ENCODE measurements at regions not wholly inside any gene's neighbourhood (a gene's known extent, or its start where the extent isn't known, plus 50 kb on each side); places are given as distances from the start of the nearest gene placed in this dataset.
"Not testable (repeated sequence)": the region's sequence is repeated elsewhere in the genome, so short reads cannot be mapped to it uniquely, and the experiment has no call there.

DNA sequence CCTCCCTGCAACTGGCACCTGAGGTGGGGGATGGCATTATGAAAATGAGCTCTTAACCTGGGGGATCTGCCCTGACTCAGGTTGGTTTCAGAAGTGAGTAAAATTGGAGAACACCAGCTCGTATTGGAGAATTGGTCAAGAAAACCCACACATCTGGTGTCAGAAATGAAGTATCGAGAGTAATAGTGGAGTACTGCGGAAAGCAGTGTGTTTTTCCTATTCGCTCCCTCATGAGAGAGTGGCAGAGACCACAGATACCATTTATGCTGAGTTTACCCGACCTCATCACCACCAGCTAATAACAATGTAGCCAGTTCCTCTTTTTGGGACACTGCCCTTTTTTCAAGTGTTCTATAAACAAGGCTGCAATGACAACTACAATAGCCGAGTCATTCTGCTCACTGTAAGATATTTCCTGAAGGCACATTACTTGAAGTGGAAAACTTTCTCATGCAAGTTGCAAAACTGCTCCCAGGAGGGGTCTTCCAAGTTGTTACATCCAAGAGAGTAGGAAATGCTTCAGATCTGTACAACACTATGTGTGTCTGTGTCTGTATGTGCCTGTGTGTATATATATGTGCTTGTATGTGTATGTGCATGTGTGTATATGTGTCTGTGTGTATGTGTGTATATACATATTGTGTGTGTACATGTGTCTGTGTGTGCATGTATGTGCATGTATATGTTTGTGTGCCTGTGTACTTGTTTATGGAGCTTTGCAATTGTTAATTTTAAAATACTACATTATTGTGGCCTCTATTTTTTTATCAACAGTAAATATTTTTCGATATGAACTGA, 106.0 kb upstream of the CST7 start:
- no peak overlapping the region for H3K4me3 ChIP-seq (replicated peaks; ENCODE audit: low read depth, low read length)

DNA sequence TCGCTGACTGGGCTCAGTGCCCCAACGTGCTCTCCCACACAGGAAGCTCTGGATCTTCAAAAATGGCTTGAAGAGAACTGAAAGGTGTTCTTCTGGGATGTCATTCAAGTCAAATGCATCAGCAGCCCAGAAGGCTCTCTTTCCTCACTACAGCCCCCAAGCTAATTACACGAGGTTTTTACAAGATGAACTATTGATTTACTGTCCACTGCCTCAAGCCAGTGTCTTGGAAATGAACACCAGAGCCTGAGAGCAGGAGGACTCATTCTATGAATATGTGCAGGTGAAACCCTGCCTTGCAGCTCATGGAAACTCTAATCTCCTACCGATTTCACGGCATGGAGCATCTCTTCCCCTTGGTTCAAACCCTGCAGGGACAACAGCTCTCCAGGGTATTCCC, 98.9 kb upstream of the CST7 start:
- no peak overlapping the region for H3K4me3 ChIP-seq (replicated peaks; ENCODE audit: low read depth, low read length)
- TF ChIP-seq, protein P1, sequence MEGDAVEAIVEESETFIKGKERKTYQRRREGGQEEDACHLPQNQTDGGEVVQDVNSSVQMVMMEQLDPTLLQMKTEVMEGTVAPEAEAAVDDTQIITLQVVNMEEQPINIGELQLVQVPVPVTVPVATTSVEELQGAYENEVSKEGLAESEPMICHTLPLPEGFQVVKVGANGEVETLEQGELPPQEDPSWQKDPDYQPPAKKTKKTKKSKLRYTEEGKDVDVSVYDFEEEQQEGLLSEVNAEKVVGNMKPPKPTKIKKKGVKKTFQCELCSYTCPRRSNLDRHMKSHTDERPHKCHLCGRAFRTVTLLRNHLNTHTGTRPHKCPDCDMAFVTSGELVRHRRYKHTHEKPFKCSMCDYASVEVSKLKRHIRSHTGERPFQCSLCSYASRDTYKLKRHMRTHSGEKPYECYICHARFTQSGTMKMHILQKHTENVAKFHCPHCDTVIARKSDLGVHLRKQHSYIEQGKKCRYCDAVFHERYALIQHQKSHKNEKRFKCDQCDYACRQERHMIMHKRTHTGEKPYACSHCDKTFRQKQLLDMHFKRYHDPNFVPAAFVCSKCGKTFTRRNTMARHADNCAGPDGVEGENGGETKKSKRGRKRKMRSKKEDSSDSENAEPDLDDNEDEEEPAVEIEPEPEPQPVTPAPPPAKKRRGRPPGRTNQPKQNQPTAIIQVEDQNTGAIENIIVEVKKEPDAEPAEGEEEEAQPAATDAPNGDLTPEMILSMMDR (IDR thresholded peaks at IDR 0.05; ENCODE audit: low read depth, low read length, missing control alignments) = no peak
- no peak for DNase-seq (ENCODE audit: extremely low read depth, low read depth)

More for the DNA sequence above, 106.0 kb upstream of the CST7 start:
- no peak for DNase-seq (ENCODE audit: extremely low read depth, low read depth)
- TF ChIP-seq, protein P1 (IDR thresholded peaks at IDR 0.05; ENCODE audit: low read depth, low read length, missing control alignments) = no peak

GRCh38 chr20:24851346-24852019, 97.6 kb upstream of the CST7 start:
- TF ChIP-seq, protein P1 (IDR thresholded peaks at IDR 0.05; ENCODE audit: low read depth, low read length, missing control alignments) = no peak
- H3K4me3 ChIP-seq (replicated peaks; ENCODE audit: low read depth, low read length) = no peak overlapping the region
- DNase-seq (ENCODE audit: extremely low read depth, low read depth) = no peak

GRCh38 chr20:24853916-24854315, 95.2 kb upstream of the CST7 start:
- no peak for DNase-seq (ENCODE audit: extremely low read depth, low read depth)
- TF ChIP-seq, protein P1 (IDR thresholded peaks at IDR 0.05; ENCODE audit: low read depth, low read length, missing control alignments) = no peak
- H3K4me3 ChIP-seq (replicated peaks; ENCODE audit: low read depth, low read length) = no peak overlapping the region

- TF ChIP-seq, protein P1 (IDR thresholded peaks at IDR 0.05; ENCODE audit: low read depth, low read length, missing control alignments) = no peak
- H3K4me3 ChIP-seq (replicated peaks; ENCODE audit: low read depth, low read length) = no peak overlapping the region
- DNase-seq (ENCODE audit: extremely low read depth, low read depth) = no peak
These were observed 93.2 kb upstream of the CST7 start for GRCh38 chr20:24855848-24856247.

- not testable (repeated sequence) for DNase-seq (ENCODE audit: extremely low read depth, low read depth); H3K4me3 ChIP-seq (replicated peaks; ENCODE audit: low read depth, low read length)
These were observed 90.6 kb upstream of the CST7 start for GRCh38 chr20:24858500-24858899.

GRCh38 chr20:24859539-24859938, 89.5 kb upstream of the CST7 start:
- TF ChIP-seq, protein P1 (IDR thresholded peaks at IDR 0.05; ENCODE audit: low read depth, low read length, missing control alignments) = no peak

More at GRCh38 chr20:24859539-24859938, 89.5 kb upstream of the CST7 start:
- no peak overlapping the region for H3K4me3 ChIP-seq (replicated peaks; ENCODE audit: low read depth, low read length)
- DNase-seq (ENCODE audit: extremely low read depth, low read depth) = no peak

Data from HFF-Myc (cell line).